ENCODE measurements at regions not wholly inside any gene's neighbourhood (a gene's known extent, or its start where the extent isn't known, plus 50 kb on each side); places are given as distances from the start of the nearest gene placed in this dataset.
A peak's percentile ranks its signal among the peaks of the same experiment; 100 is the strongest.

- peak; percentile 58 for DNase-seq
These were observed 277.1 kb downstream of the IRS2 start for GRCh38 chr13:109509154-109509900.

- no peak for DNase-seq
These were observed 286.1 kb downstream of the IRS2 start for GRCh38 chr13:109500146-109500773.

- no peak for DNase-seq
These were observed 288.5 kb downstream of the IRS2 start for GRCh38 chr13:109497917-109498316.

- DNase-seq = no peak
These were observed 290.2 kb downstream of the IRS2 start for GRCh38 chr13:109496216-109496615.

GRCh38 chr13:109494925-109495369 lies 291.4 kb downstream of the IRS2 start:
- peak; percentile 43 for DNase-seq

GRCh38 chr13:109485136-109485794 lies 301.1 kb downstream of the IRS2 start:
- DNase-seq = no peak

- DNase-seq = no peak
These were observed 303.1 kb downstream of the IRS2 start for GRCh38 chr13:109483284-109483683.

- peak; percentile 18 for DNase-seq
These were observed 305.3 kb downstream of the IRS2 start for GRCh38 chr13:109481040-109481439.

GRCh38 chr13:109480011-109480955 lies 306.1 kb downstream of the IRS2 start:
- DNase-seq = peak; percentile 17

GRCh38 chr13:109479534-109479933 lies 306.8 kb downstream of the IRS2 start:
- no peak for DNase-seq

GRCh38 chr13:109476001-109476400 lies 310.4 kb downstream of the IRS2 start:
- DNase-seq = no peak

- DNase-seq = no peak
These were observed 318.3 kb downstream of the IRS2 start for GRCh38 chr13:109468123-109468522.

GRCh38 chr13:109465148-109465547 lies 321.2 kb downstream of the IRS2 start:
- DNase-seq = no peak

- no peak for DNase-seq
These were observed 332.0 kb downstream of the IRS2 start for GRCh38 chr13:109454167-109454917.

- no peak for DNase-seq
These were observed 334.7 kb downstream of the IRS2 start for GRCh38 chr13:109451726-109452125.

- DNase-seq = no peak
These were observed 337.8 kb downstream of the IRS2 start for GRCh38 chr13:109448629-109449028.

- DNase-seq = no peak
These were observed 338.7 kb downstream of the IRS2 start for GRCh38 chr13:109447667-109448066.

- no peak for DNase-seq
These were observed 346.1 kb downstream of the IRS2 start for GRCh38 chr13:109440320-109440719.

- no peak for DNase-seq
These were observed 346.6 kb downstream of the IRS2 start for GRCh38 chr13:109439813-109440212.

GRCh38 chr13:109436841-109437240 lies 349.5 kb downstream of the IRS2 start:
- DNase-seq = no peak

- no peak for DNase-seq
These were observed 350.2 kb downstream of the IRS2 start for GRCh38 chr13:109436055-109436622.

- DNase-seq = no peak
These were observed 355.2 kb downstream of the IRS2 start for GRCh38 chr13:109431217-109431616.

All from EL (cell line).